Stimulated activated CD8-positive, alpha-beta memory T cell treated with anti-CD3 and anti-CD28 coated beads, Interleukin-4, amount 100 ng/mL, for 24 hours (primary cell): ENCODE measurements at regions not wholly inside any gene's neighbourhood (a gene's known extent, or its start where the extent isn't known, plus 50 kb on each side); places are given as distances from the start of the nearest gene placed in this dataset.
"Not testable (repeated sequence)": the region's sequence is repeated elsewhere in the genome, so short reads cannot be mapped to it uniquely, and the experiment has no call there.

Source experiments
- DNase-seq: peaks from one replicate; pipeline ENCODE4 v3.0.0-alpha.2; 2020; ENCODE audit warnings: low read depth

DNA sequence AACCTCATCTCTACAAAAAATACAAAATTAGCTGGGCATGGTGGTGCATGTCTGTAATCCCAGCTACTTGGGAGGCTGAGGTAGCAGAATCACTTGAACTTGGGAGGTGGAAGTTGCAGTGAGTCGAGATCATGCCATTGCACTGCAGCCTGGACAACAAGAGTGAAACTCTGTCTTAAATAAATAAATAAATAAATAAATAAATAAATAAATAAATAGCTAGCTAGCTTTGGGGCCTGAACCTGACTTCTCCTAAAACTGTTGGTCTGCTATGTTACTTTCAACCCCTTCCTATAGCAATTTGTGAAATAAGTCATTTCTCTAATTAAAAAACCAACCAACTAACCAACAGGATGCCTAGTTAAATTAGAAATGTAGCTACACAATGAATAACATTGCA, 101.0 kb upstream of the KCNG1 start:
- DNase-seq, result not testable (repeated sequence)

DNA sequence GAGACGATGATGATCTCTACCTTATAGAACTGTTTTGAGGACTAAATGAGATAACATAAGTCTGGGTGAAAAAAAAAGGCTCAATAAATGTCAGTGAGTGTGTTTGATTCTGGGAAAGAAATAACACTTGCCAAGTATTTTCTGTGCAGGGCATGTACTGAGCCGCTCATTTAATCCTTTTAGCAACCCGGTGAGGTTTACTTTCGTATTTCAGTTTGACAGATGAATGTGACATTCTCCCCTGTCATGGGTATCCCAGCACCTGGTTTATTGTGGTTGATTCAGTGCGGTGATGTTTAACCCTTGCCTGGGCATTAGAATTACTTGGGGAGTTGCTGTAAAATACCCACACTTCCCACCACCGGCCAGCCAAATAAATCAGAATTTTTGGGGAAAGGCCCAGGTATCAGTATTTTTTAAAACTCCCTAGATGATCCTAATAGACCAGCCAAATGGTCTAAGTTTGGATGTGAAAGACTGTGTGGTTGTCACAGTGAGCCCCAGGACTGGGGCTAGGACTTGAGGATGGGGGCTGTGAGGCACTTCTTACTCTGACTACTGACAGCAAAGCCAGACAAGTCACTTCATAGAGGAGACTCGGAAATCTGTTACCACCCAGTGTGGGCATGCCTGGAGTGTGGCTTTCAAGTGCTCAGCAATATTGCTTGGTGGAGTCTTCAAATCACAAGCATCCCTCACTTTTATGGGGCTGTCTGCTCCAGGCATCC, 100.2 kb upstream of the KCNG1 start:
- no peak for DNase-seq

DNA sequence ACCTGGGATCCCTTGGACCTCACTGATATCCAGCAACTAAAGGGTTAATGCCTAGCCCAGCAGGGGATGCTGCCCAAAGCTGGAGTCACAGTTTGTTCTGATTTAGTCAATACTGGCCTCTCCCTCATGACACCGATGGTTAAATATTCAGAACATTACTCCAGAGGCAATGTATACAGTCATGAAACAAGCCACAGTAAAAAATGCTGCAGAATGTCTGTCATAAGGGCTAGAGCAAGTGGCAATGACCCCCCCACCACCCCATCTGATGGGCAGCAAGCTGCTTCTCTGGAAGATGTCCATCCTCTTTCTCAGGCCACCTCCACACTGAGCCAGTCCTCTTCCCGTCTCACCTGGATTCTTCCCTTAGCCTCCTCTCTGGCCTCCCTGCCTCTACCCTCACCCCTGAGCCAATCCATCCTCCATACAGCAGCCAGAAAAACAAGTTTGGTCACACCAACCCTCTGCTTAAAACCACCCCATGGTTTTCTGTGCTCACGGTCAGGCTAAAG, 99.0 kb upstream of the KCNG1 start:
- no peak for DNase-seq

- DNase-seq, result no peak
Measured at GRCh38 chr20:51121272-51121671, 98.4 kb upstream of the KCNG1 start.

- DNase-seq, result no peak
Measured at GRCh38 chr20:51120868-51121267, 98.0 kb upstream of the KCNG1 start.

- no peak for DNase-seq
Measured at GRCh38 chr20:51120438-51120837, 97.5 kb upstream of the KCNG1 start.

- DNase-seq, result no peak
Measured at GRCh38 chr20:51119914-51120313, 97.0 kb upstream of the KCNG1 start.

DNA sequence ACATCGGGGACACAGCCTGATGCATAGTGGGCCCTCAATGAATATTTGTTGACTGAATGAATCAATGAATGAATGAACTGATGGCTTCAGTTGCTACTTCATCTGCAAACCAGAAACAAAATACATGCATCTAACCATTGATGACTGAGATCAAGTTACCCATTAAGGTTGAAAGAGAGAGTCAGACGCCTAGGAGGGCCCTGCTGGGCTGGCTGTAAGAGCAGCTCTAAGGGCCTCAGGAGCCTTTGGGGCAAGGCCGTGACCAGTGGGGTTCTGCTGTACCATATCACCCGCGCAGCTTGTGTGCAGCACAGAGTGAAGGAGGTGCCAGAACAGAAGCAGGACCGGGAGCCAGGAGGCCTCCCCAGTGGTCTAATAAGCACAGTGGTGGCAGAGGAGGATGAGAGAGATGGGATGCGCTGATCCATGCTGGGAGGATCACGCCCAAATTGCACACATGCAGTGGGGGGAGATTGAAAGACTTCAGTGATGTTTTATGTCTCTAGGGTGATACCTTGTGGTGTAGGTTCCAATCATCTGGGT, 96.1 kb upstream of the KCNG1 start:
- DNase-seq, result no peak

- no peak for DNase-seq
Measured at GRCh38 chr20:51118216-51118615, 95.3 kb upstream of the KCNG1 start.

- no peak for DNase-seq
Measured at GRCh38 chr20:51116765-51117686, 94.1 kb upstream of the KCNG1 start.

DNA sequence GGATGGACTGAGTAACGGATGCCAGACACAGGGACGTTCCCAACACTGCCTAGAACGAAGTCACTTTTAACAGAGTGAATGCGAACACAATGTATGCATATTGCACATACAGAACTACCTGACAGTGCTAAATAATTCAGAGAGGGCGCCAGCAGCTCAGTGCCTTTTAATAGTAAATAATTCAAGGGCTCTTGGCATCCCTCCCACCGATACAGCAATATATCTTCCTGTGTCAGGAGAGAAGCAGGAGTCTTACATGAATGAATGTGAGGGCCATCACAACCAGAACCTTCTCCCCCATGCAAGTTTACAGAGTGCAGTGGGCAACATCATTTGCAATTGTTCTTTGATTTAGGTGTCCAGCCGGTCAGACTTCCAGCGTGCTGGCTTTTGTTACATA, 88.4 kb upstream of the KCNG1 start:
- no peak for DNase-seq

GRCh38 chr20:51108638-51109363, 85.9 kb upstream of the KCNG1 start:
- no peak for DNase-seq

DNA sequence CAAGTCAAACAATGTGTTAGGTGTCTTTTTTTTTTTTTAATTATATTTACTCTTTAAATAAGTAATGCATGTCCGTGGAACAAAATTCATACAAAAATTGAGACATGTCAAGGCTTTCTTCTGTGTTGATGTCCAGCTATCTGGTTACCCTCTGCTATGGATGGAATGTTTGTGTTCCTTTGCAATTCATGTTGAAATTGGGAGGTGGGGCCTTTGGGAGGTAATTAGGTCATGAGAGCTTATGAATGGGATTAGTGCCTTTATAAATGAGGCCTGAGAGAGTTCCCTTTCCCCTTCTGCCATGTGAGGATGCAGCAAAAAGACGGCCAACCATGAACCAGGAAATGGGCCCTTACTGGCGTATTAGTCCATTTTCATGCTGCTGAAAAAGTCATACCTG, 83.1 kb upstream of the KCNG1 start:
- DNase-seq, result no peak

DNA sequence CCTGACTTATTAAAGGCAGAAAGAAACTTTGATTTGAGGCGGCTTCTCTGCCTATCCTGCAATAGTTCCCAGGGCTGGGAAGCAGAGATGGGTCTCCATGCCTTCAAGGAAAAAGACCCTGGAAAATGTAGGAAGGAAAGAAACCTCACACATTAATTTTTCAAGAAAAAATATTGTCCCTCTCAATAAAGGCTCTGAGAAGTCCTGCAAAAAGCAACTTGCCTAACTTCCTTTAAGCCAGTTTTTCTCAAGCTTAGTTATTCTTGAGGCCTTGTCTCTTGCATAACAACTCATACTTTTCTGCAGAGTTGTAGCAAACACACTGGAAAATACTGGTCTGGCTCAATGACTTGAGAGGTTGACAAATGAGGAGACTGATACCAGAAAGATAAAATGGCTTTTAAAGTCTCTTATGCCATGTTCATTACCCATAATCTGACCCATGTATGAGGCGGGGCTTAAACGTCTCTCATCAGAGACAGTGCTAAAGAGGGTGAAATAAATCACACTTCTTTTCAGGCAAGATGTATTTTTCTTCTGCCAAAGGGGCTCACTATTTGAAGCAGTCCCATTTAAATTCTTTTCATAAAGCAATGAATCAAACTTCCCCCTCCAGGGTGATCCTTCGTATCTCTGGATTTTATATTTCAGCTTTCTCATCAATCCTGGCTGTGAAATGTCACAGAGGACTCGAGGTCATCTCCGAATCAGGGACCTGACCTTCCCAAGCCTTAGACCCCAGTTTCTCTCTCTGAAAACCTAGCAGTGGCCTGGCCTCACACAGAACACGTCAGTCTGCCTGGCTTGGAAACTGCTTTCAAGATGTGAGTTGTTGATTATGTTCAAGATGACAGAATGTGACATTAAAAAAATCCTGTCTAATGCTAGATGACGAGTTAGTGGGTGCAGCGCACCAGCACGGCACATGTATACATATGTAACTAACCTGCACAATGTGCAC, 82.3 kb upstream of the KCNG1 start:
- DNase-seq, result no peak

GRCh38 chr20:51100617-51101016, 77.7 kb upstream of the KCNG1 start:
- DNase-seq, result no peak

GRCh38 chr20:51098284-51098810, 75.4 kb upstream of the KCNG1 start:
- DNase-seq, result no peak

DNA sequence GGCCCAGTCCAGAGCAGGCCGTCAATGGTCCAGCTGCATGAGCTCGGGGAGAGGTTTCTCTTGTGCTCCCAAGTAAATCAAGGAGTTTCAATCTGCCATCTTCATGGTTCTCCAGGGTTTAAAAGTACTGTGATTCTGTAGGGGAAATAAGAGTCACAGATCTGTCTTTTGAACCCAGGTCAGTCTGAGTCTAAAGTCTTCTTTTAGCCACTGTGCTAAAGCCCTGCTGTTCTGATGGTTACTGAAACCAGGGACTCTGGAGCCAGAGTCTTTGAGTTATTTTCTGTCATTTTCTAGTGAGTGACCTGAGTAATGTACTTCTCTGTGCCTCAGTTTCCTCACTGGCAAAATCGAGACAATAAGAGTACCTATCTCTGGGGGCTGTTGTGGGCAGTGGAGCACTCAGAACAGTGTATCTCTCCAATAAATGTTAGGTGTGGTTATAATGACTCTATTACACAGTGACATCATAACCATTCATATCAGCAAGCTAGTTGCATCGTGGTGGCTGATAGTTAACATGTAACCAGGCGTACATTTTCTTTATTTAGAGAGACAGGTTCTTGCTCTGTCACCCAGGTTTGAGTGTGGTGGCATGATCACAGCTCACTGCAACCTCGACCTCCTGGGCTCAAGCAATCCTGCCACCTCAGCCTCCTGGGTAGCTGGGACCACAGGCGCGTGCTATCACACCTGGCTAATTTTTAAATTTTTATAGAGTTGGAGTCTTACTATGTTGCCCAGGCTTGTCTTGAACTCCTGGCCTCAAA, 74.6 kb upstream of the KCNG1 start:
- DNase-seq, result no peak

DNA sequence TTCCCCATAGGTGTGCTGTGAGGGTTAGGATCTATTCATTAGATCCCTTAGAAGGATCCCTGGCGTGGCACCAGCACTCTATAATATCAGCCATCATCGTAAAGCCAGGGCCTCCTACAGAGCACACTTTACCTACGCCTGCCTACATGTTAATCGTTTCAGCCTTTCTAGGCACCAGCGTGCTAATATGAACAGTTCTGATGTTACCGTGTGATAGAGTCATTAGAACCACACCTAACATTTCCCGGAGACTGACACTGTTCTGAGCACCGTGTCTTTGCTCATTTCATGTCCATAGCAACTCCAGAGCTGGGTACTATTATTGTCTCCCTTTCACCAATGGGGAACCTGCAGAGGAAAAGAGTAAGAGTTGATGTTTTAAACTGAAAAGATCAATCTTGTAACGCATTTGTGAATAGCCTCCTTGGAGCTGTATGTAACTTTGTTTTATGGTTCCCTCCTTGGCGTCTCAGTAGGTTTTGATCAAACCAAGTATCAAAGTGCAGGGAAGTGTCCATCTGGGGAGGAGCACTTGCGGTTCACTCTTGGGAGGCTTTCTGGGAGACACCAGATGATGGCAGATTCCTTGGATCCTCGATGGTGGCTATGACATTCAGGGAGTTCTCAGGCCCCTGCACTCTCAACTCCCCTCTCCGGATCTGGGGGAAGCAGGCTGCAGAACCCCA, 73.8 kb upstream of the KCNG1 start:
- no peak for DNase-seq
